ENCODE measurements at regions not wholly inside any gene's neighbourhood (a gene's known extent, or its start where the extent isn't known, plus 50 kb on each side); places are given as distances from the start of the nearest gene placed in this dataset.

GRCh38 chr10:16367621-16368292, 69.1 kb upstream of the PTER start:
- H3K4me3 Mint-ChIP-seq (ENCODE audit: unreplicated experiment): no peak overlapping the region
- no peak overlapping the region for H3K27ac Mint-ChIP-seq (ENCODE audit: unreplicated experiment)
- H3K4me1 Mint-ChIP-seq (ENCODE audit: low read depth, unreplicated experiment): no peaks in the 10 kb centered on the region
- TF ChIP-seq, protein P1, sequence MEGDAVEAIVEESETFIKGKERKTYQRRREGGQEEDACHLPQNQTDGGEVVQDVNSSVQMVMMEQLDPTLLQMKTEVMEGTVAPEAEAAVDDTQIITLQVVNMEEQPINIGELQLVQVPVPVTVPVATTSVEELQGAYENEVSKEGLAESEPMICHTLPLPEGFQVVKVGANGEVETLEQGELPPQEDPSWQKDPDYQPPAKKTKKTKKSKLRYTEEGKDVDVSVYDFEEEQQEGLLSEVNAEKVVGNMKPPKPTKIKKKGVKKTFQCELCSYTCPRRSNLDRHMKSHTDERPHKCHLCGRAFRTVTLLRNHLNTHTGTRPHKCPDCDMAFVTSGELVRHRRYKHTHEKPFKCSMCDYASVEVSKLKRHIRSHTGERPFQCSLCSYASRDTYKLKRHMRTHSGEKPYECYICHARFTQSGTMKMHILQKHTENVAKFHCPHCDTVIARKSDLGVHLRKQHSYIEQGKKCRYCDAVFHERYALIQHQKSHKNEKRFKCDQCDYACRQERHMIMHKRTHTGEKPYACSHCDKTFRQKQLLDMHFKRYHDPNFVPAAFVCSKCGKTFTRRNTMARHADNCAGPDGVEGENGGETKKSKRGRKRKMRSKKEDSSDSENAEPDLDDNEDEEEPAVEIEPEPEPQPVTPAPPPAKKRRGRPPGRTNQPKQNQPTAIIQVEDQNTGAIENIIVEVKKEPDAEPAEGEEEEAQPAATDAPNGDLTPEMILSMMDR (IDR thresholded peaks at IDR 0.05; ENCODE audit: insufficient read depth in 1 of 2, low read depth in 1 of 2, low read length in 1 of 2, severe bottlenecking in 1 of 2, unreplicated experiment in 1 of 2): no peak
- Histone ChIP-seq H3K36me3 (ENCODE audit: control insufficient read depth, insufficient read depth, low read length) (no peaks in the 10 kb centered on the region), H3K9me3 (no peaks in the 10 kb centered on the region), H3K4me1 (no peaks in the 10 kb centered on the region), H3K27me3 (replicated peaks; ENCODE audit: control insufficient read depth, insufficient read depth, low read length) (no peaks in the 10 kb centered on the region; the same call in 1 of the 2 replicates), H3K4me3 (ENCODE audit: low read depth, low read length) (no peak overlapping the region)
- H3K9me3 Mint-ChIP-seq (ENCODE audit: unreplicated experiment): peaks cover 2% of the 10 kb centered on the region
- POLR2A ChIA-PET: no interaction called here
- DNase-seq: no peak
- peaks cover 2% of the 10 kb centered on the region for H3K27me3 Mint-ChIP-seq (ENCODE audit: insufficient read depth, unreplicated experiment)
- no peaks in the 10 kb centered on the region for H3K36me3 Mint-ChIP-seq (ENCODE audit: insufficient read depth, unreplicated experiment)
- CTCF ChIA-PET: no interaction called here
- intact Hi-C loops (cut with micrococcal nuclease; ENCODE audit: unreplicated experiment): no loop called here
- no TSS peak for BruUV-seq (replicated peaks)

DNA sequence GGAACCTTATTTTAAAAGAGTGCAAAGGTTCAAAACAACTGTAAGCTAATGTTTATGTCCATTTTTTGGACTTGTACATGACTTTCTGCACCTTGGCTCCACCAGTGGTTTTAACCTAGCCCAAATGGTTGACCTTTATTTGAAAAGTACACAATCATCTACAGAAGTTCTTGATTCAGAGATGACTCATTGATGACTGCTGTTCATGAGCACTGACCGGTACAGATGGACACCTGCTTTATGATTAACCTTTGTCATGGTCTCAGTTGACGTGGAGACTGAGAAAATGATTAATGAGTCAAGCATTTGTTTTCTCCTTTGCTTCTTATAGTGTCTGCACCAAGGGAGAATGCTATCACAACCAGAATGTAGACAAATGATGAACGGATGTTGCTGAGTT, 55.7 kb upstream of the PTER start:
- H3K36me3 ChIP-seq (ENCODE audit: control insufficient read depth, insufficient read depth, low read length): no peaks in the 10 kb centered on the region
- BruUV-seq (replicated peaks): no TSS peak
- TF ChIP-seq, protein P1 (IDR thresholded peaks at IDR 0.05; ENCODE audit: insufficient read depth in 1 of 2, low read depth in 1 of 2, low read length in 1 of 2, severe bottlenecking in 1 of 2, unreplicated experiment in 1 of 2): no peak
- H3K9me3 ChIP-seq: no peaks in the 10 kb centered on the region
- H3K27me3 ChIP-seq (replicated peaks; ENCODE audit: control insufficient read depth, insufficient read depth, low read length): no peaks in the 10 kb centered on the region
- ChIA-PET POLR2A (no interaction called here), CTCF (no interaction called here)
- Mint-ChIP-seq H3K27ac (ENCODE audit: unreplicated experiment) (peak overlapping the region; percentile 76), H3K9me3 (ENCODE audit: unreplicated experiment) (peaks cover 7% of the 10 kb centered on the region), H3K36me3 (ENCODE audit: insufficient read depth, unreplicated experiment) (no peaks in the 10 kb centered on the region), H3K4me1 (ENCODE audit: low read depth, unreplicated experiment) (peaks cover 6% of the 10 kb centered on the region), H3K4me3 (ENCODE audit: unreplicated experiment) (no peak overlapping the region), H3K27me3 (ENCODE audit: insufficient read depth, unreplicated experiment) (no peaks in the 10 kb centered on the region)
- intact Hi-C loops (cut with micrococcal nuclease; ENCODE audit: unreplicated experiment): no loop called here
- no peak overlapping the region for H3K4me3 ChIP-seq (ENCODE audit: low read depth, low read length)
- DNase-seq: peak; percentile 13 to 63
- H3K4me1 ChIP-seq: 0 out of 2 replicates have a peak, but pooled peaks cover 9% of the 10 kb centered on the region

DNA sequence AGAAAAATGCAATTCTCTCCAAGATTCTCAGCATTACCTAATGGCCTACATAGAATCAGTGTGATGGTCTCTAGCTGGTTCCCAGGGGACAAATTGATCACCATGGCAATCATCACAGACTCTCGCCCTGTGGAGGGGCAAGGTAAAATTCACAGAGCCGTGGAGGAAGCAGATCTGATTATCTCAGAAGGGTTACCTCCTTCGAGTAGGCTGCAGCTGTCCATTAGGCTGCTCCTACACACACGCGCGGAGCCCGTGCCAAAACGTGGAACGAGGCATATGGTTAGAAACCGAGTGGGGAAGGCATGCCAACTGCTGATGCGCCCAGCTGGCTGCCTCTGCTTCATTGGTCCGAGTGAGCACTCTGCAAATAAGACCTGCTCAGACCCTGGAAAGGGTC, 52.8 kb upstream of the PTER start:
- ChIA-PET POLR2A (no interaction called here), CTCF (no interaction called here)
- no peak overlapping the region for H3K4me3 ChIP-seq (ENCODE audit: low read depth, low read length)
- H3K9me3 ChIP-seq: no peaks in the 10 kb centered on the region
- peaks cover 16% of the 10 kb centered on the region for H3K9me3 Mint-ChIP-seq (ENCODE audit: unreplicated experiment)
- no peak overlapping the region for H3K27ac Mint-ChIP-seq (ENCODE audit: unreplicated experiment)
- intact Hi-C loops (cut with micrococcal nuclease; ENCODE audit: unreplicated experiment): no loop called here
- BruUV-seq (replicated peaks): no TSS peak
- no peaks in the 10 kb centered on the region for H3K27me3 ChIP-seq (replicated peaks; ENCODE audit: control insufficient read depth, insufficient read depth, low read length)
- no peaks in the 10 kb centered on the region for H3K27me3 Mint-ChIP-seq (ENCODE audit: insufficient read depth, unreplicated experiment)
- no peaks in the 10 kb centered on the region for H3K36me3 ChIP-seq (ENCODE audit: control insufficient read depth, insufficient read depth, low read length)
- 0 out of 2 replicates have a peak, but pooled peaks cover 9% of the 10 kb centered on the region for H3K4me1 ChIP-seq
- peaks cover 6% of the 10 kb centered on the region for H3K4me1 Mint-ChIP-seq (ENCODE audit: low read depth, unreplicated experiment)
- TF ChIP-seq, protein P1 (IDR thresholded peaks at IDR 0.05; ENCODE audit: insufficient read depth in 1 of 2, low read depth in 1 of 2, low read length in 1 of 2, severe bottlenecking in 1 of 2, unreplicated experiment in 1 of 2): no peak
- DNase-seq: no peak
- no peak overlapping the region for H3K4me3 Mint-ChIP-seq (ENCODE audit: unreplicated experiment)
- no peaks in the 10 kb centered on the region for H3K36me3 Mint-ChIP-seq (ENCODE audit: insufficient read depth, unreplicated experiment)

All from Caco-2 (cell line).